ENCODE measurements at regions not wholly inside any gene's neighbourhood (a gene's known extent, or its start where the extent isn't known, plus 50 kb on each side); places are given as distances from the start of the nearest gene placed in this dataset.
A peak's percentile ranks its signal among the peaks of the same experiment; 100 is the strongest.

DNA sequence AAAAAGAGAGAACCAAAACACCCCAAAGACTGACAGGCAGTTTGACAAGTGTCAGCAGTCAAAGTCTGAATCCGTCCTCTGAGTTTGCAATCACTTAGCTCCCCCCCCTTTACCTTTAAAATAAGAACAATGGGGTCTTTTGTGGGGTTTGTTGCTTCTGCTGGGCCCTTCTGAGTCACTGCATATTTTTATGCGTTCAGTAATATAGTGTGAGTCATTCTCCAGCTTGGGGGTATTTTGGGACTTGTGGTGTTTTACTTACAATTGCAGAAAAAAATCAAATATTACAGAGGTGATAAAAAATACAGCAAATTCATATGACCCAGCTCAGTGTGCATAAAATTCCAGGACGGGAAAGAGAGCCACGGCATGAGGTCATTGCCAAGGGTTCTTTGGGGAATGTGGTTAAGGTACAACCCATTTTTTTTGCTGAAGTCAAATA lies 120.1 kb downstream of the CYLD start:
- ChIA-PET POLR2A (ENCODE audit: unreplicated experiment) (interaction anchor here (0.5 kb wide), 1 partner anchor 212 kb away, joined by 3 read pairs; no protein-coding TSS in a partner anchor), CTCF (no interaction called here)
- H2BK15ac ChIP-seq (ENCODE audit: low read depth, low read length): no peak overlapping the region
- no peaks in the 10 kb centered on the region for H3K27me3 ChIP-seq (ENCODE audit: control insufficient read depth, insufficient read depth, low read length)
- dilution Hi-C loops (cut with HindIII; ENCODE audit: low sequenced_read_pairs, unreplicated experiment): no loop called here
- H3K4ac ChIP-seq (ENCODE audit: low read depth, low read length): no peak overlapping the region
- H3K9ac ChIP-seq (ENCODE audit: low read depth, low read length): no peak overlapping the region
- H4K5ac ChIP-seq (ENCODE audit: low read depth, low read length): no peak overlapping the region
- peak; percentile 85 for ATAC-seq (ENCODE audit: low read depth)
- H4K8ac ChIP-seq (ENCODE audit: low read depth in 2 of 2, low read length in 2 of 2): no peak overlapping the region
- H2AK5ac ChIP-seq (ENCODE audit: low read depth, low read length): no peak overlapping the region
- no CpG with 5 or more reads among the region's 4 CpGs for WGBS, 2 experiments (ENCODE audit: extremely low coverage in 2 of 2, insufficient read length in 1 of 2)
- H3K27ac ChIP-seq (ENCODE audit: insufficient read depth, low read length): no peak overlapping the region
- H2BK20ac ChIP-seq (ENCODE audit: low read depth, low read length): no peak overlapping the region
- H3K18ac ChIP-seq (ENCODE audit: low read depth, low read length): no peak overlapping the region
- no peak overlapping the region for H2AFZ ChIP-seq (replicated peaks; ENCODE audit: low read length, poor library complexity)
- no peaks in the 10 kb centered on the region for H3K9me3 ChIP-seq (ENCODE audit: control insufficient read depth, insufficient read depth, low read length)
- H3K9me1 ChIP-seq (ENCODE audit: insufficient read depth, low read length): no peaks in the 10 kb centered on the region
- in situ Hi-C loops (cut with MboI; ENCODE audit: low sequenced_read_pairs): no loop called here
- no TSS peak for BruUV-seq (replicated peaks)
- H3K4me1 ChIP-seq (ENCODE audit: control insufficient read depth, insufficient read depth, low read length): peaks cover 4% of the 10 kb centered on the region; the same call in 1 of the 2 replicates
- H2BK5ac ChIP-seq (ENCODE audit: low read depth, low read length, poor library complexity, severe bottlenecking): no peak overlapping the region
- no peak overlapping the region for H2AK9ac ChIP-seq (replicated peaks; ENCODE audit: low read depth, low read length, poor library complexity)
- H3K79me1 ChIP-seq (ENCODE audit: low read depth in 1 of 2, low read length in 2 of 2): no peaks in the 10 kb centered on the region
- no peak overlapping the region for H3K14ac ChIP-seq (replicated peaks; ENCODE audit: low read depth, low read length)
- H2BK120ac ChIP-seq (ENCODE audit: low read depth, low read length): no peak overlapping the region
- peak; percentile 1; the same call in 1 of the 2 replicates for TF ChIP-seq MAFK (IDR thresholded peaks at IDR 0.05; ENCODE audit: low read depth, low read length)
- TF ChIP-seq FOS (IDR thresholded peaks at IDR 0.05; ENCODE audit: low read depth, low read length): peak; percentile 84
- no peak for TF ChIP-seq BHLHE40 (IDR thresholded peaks at IDR 0.05; ENCODE audit: low read depth, low read length)
- DNase-seq: peak; percentile 81
- H3K23ac ChIP-seq (ENCODE audit: low read depth, low read length): no peak overlapping the region
- H3K4me2 ChIP-seq (ENCODE audit: low read depth, low read length): no peak overlapping the region
- no peaks in the 10 kb centered on the region for H4K20me1 ChIP-seq (ENCODE audit: insufficient read depth, low read length)
- H4K91ac ChIP-seq (ENCODE audit: insufficient read depth, low read depth, low read length): no peak overlapping the region
- intact Hi-C loops (cut with micrococcal nuclease): no loop called here
- H3K56ac ChIP-seq (ENCODE audit: extremely low read depth, insufficient read depth, low read length): no peak overlapping the region
- H3K4me3 ChIP-seq (ENCODE audit: insufficient read depth, low read depth, low read length): no peak overlapping the region
- no peaks in the 10 kb centered on the region for H3K36me3 ChIP-seq (ENCODE audit: control insufficient read depth, insufficient read depth, low read length)

Data from IMR-90 (cell line).